ENCODE measurements at regions not wholly inside any gene's neighbourhood (a gene's known extent, or its start where the extent isn't known, plus 50 kb on each side); places are given as distances from the start of the nearest gene placed in this dataset.

GRCh38 chr6:93916716-93917115 lies 497.4 kb upstream of the EPHA7 start:
- Histone ChIP-seq H3K27me3 (ENCODE audit: insufficient read depth, low read length, poor library complexity) (no peaks in the 10 kb centered on the region), H3K27ac (ENCODE audit: low read depth, low read length) (no peak overlapping the region), H3K4ac (ENCODE audit: low read depth, low read length) (no peak overlapping the region), H3K36me3 (ENCODE audit: control insufficient read depth, insufficient read depth, low read length) (no peaks in the 10 kb centered on the region), H3K4me2 (ENCODE audit: low read length) (no peak overlapping the region), H3K9ac (ENCODE audit: low read length) (no peak overlapping the region), H3K79me1 (ENCODE audit: low read length) (no peaks in the 10 kb centered on the region), H3K23ac (ENCODE audit: low read length) (no peak overlapping the region), H2BK5ac (ENCODE audit: low read length) (no peak overlapping the region), H2AK5ac (ENCODE audit: low read length) (no peak overlapping the region), H2BK15ac (replicated peaks; ENCODE audit: low read depth) (no peak overlapping the region), H3K56ac (ENCODE audit: low read length) (no peak overlapping the region), H4K5ac (ENCODE audit: low read length) (no peak overlapping the region), H3K4me3 (ENCODE audit: low read length) (no peak overlapping the region), H2BK120ac (ENCODE audit: low read depth, low read length) (no peak overlapping the region), H4K8ac (ENCODE audit: low read depth, low read length) (no peak overlapping the region), H3K18ac (ENCODE audit: low read length) (no peak overlapping the region), H3K4me1 (ENCODE audit: control insufficient read depth, low read depth, low read length) (no peaks in the 10 kb centered on the region), H3K79me2 (ENCODE audit: control insufficient read depth, insufficient read depth, low read length) (no peaks in the 10 kb centered on the region)
- no peak for DNase-seq
- no CpG with 5 or more reads among the region's 1 CpG for WGBS (ENCODE audit: extremely low coverage, insufficient coverage, low lambda C conversion rate)

GRCh38 chr6:93915961-93916360 lies 496.6 kb upstream of the EPHA7 start:
- Histone ChIP-seq H3K18ac (ENCODE audit: low read length) (no peak overlapping the region), H2AK5ac (ENCODE audit: low read length) (no peak overlapping the region), H3K4ac (ENCODE audit: low read depth, low read length) (no peak overlapping the region), H4K5ac (ENCODE audit: low read length) (no peak overlapping the region), H3K27ac (ENCODE audit: low read depth, low read length) (no peak overlapping the region), H3K4me1 (ENCODE audit: control insufficient read depth, low read depth, low read length) (no peaks in the 10 kb centered on the region), H4K8ac (ENCODE audit: low read depth, low read length) (peak overlapping the region; percentile 28), H3K9ac (ENCODE audit: low read length) (no peak overlapping the region), H3K23ac (ENCODE audit: low read length) (no peak overlapping the region), H3K27me3 (ENCODE audit: insufficient read depth, low read length, poor library complexity) (no peaks in the 10 kb centered on the region), H3K36me3 (ENCODE audit: control insufficient read depth, insufficient read depth, low read length) (no peaks in the 10 kb centered on the region), H2BK15ac (replicated peaks; ENCODE audit: low read depth) (no peak overlapping the region), H3K4me2 (ENCODE audit: low read length) (no peak overlapping the region), H3K79me1 (ENCODE audit: low read length) (no peaks in the 10 kb centered on the region), H3K4me3 (ENCODE audit: low read length) (no peak overlapping the region), H3K56ac (ENCODE audit: low read length) (no peak overlapping the region), H2BK5ac (ENCODE audit: low read length) (no peak overlapping the region), H3K79me2 (ENCODE audit: control insufficient read depth, insufficient read depth, low read length) (no peaks in the 10 kb centered on the region), H2BK120ac (ENCODE audit: low read depth, low read length) (no peak overlapping the region)
- DNase-seq = no peak

- no peak overlapping the region for H3K23ac ChIP-seq (ENCODE audit: low read length)
- WGBS (ENCODE audit: extremely low coverage, insufficient coverage, low lambda C conversion rate) = no CpG with 5 or more reads among the region's 5 CpGs
Observed at GRCh38 chr6:93902517-93902916, 483.2 kb upstream of the EPHA7 start.

GRCh38 chr6:93900142-93900541 lies 480.8 kb upstream of the EPHA7 start:
- Histone ChIP-seq H4K8ac (ENCODE audit: low read depth, low read length) (no peak overlapping the region), H3K79me2 (ENCODE audit: control insufficient read depth, insufficient read depth, low read length) (no peaks in the 10 kb centered on the region), H2BK15ac (replicated peaks; ENCODE audit: low read depth) (no peak overlapping the region), H3K79me1 (ENCODE audit: low read length) (no peaks in the 10 kb centered on the region), H3K4me1 (ENCODE audit: control insufficient read depth, low read depth, low read length) (no peaks in the 10 kb centered on the region), H4K5ac (ENCODE audit: low read length) (no peak overlapping the region), H3K4me2 (ENCODE audit: low read length) (no peak overlapping the region), H3K56ac (ENCODE audit: low read length) (no peak overlapping the region), H3K4me3 (ENCODE audit: low read length) (no peak overlapping the region), H3K23ac (ENCODE audit: low read length) (no peak overlapping the region), H3K4ac (ENCODE audit: low read depth, low read length) (no peak overlapping the region), H3K27ac (ENCODE audit: low read depth, low read length) (no peak overlapping the region), H2BK5ac (ENCODE audit: low read length) (no peak overlapping the region), H3K18ac (ENCODE audit: low read length) (no peak overlapping the region), H3K27me3 (ENCODE audit: insufficient read depth, low read length, poor library complexity) (no peaks in the 10 kb centered on the region), H3K9ac (ENCODE audit: low read length) (no peak overlapping the region), H2AK5ac (ENCODE audit: low read length) (no peak overlapping the region), H3K36me3 (ENCODE audit: control insufficient read depth, insufficient read depth, low read length) (no peaks in the 10 kb centered on the region), H2BK120ac (ENCODE audit: low read depth, low read length) (no peak overlapping the region)
- DNase-seq = no peak

More at GRCh38 chr6:93902517-93902916, 483.2 kb upstream of the EPHA7 start:
- Histone ChIP-seq H3K4me3 (ENCODE audit: low read length) (no peak overlapping the region), H3K27ac (ENCODE audit: low read depth, low read length) (no peak overlapping the region), H3K79me1 (ENCODE audit: low read length) (no peaks in the 10 kb centered on the region), H3K56ac (ENCODE audit: low read length) (no peak overlapping the region), H3K18ac (ENCODE audit: low read length) (no peak overlapping the region), H4K5ac (ENCODE audit: low read length) (no peak overlapping the region), H3K36me3 (ENCODE audit: control insufficient read depth, insufficient read depth, low read length) (no peaks in the 10 kb centered on the region), H2BK15ac (replicated peaks; ENCODE audit: low read depth) (no peak overlapping the region), H3K4me1 (ENCODE audit: control insufficient read depth, low read depth, low read length) (no peaks in the 10 kb centered on the region), H3K4ac (ENCODE audit: low read depth, low read length) (no peak overlapping the region), H3K4me2 (ENCODE audit: low read length) (no peak overlapping the region), H4K8ac (ENCODE audit: low read depth, low read length) (no peak overlapping the region), H3K9ac (ENCODE audit: low read length) (no peak overlapping the region), H2AK5ac (ENCODE audit: low read length) (no peak overlapping the region), H3K79me2 (ENCODE audit: control insufficient read depth, insufficient read depth, low read length) (no peaks in the 10 kb centered on the region), H2BK120ac (ENCODE audit: low read depth, low read length) (no peak overlapping the region), H3K27me3 (ENCODE audit: insufficient read depth, low read length, poor library complexity) (no peaks in the 10 kb centered on the region), H2BK5ac (ENCODE audit: low read length) (no peak overlapping the region)
- no peak for DNase-seq

- no peak overlapping the region for H4K5ac ChIP-seq (ENCODE audit: low read length)
- H2BK5ac ChIP-seq (ENCODE audit: low read length) = no peak overlapping the region
- H3K4ac ChIP-seq (ENCODE audit: low read depth, low read length) = no peak overlapping the region
- no peaks in the 10 kb centered on the region for H3K4me1 ChIP-seq (ENCODE audit: control insufficient read depth, low read depth, low read length)
- no peaks in the 10 kb centered on the region for H3K27me3 ChIP-seq (ENCODE audit: insufficient read depth, low read length, poor library complexity)
- H2BK120ac ChIP-seq (ENCODE audit: low read depth, low read length) = no peak overlapping the region
- WGBS (ENCODE audit: extremely low coverage, insufficient coverage, low lambda C conversion rate) = no CpG with 5 or more reads among the region's 1 CpG
- H3K4me2 ChIP-seq (ENCODE audit: low read length) = no peak overlapping the region
- no peaks in the 10 kb centered on the region for H3K79me1 ChIP-seq (ENCODE audit: low read length)
- H4K8ac ChIP-seq (ENCODE audit: low read depth, low read length) = no peak overlapping the region
- no peak overlapping the region for H3K27ac ChIP-seq (ENCODE audit: low read depth, low read length)
- no peak overlapping the region for H3K23ac ChIP-seq (ENCODE audit: low read length)
- no peak overlapping the region for H2AK5ac ChIP-seq (ENCODE audit: low read length)
- no peaks in the 10 kb centered on the region for H3K36me3 ChIP-seq (ENCODE audit: control insufficient read depth, insufficient read depth, low read length)
- no peak overlapping the region for H3K9ac ChIP-seq (ENCODE audit: low read length)
- H3K4me3 ChIP-seq (ENCODE audit: low read length) = no peak overlapping the region
- no peaks in the 10 kb centered on the region for H3K79me2 ChIP-seq (ENCODE audit: control insufficient read depth, insufficient read depth, low read length)
- H3K18ac ChIP-seq (ENCODE audit: low read length) = no peak overlapping the region
- H2BK15ac ChIP-seq (replicated peaks; ENCODE audit: low read depth) = no peak overlapping the region
- no peak overlapping the region for H3K56ac ChIP-seq (ENCODE audit: low read length)
- no peak for DNase-seq
Observed at GRCh38 chr6:93896081-93896480, 476.7 kb upstream of the EPHA7 start.

- H4K8ac ChIP-seq (ENCODE audit: low read depth, low read length) = no peak overlapping the region
- WGBS (ENCODE audit: extremely low coverage, insufficient coverage, low lambda C conversion rate) = no CpG with 5 or more reads among the region's 1 CpG
- no peak overlapping the region for H2BK15ac ChIP-seq (replicated peaks; ENCODE audit: low read depth)
- no peaks in the 10 kb centered on the region for H3K27me3 ChIP-seq (ENCODE audit: insufficient read depth, low read length, poor library complexity)
- no peak overlapping the region for H2BK120ac ChIP-seq (ENCODE audit: low read depth, low read length)
- H4K5ac ChIP-seq (ENCODE audit: low read length) = no peak overlapping the region
- no peaks in the 10 kb centered on the region for H3K4me1 ChIP-seq (ENCODE audit: control insufficient read depth, low read depth, low read length)
- no peak overlapping the region for H3K56ac ChIP-seq (ENCODE audit: low read length)
- no peaks in the 10 kb centered on the region for H3K36me3 ChIP-seq (ENCODE audit: control insufficient read depth, insufficient read depth, low read length)
- DNase-seq = no peak
- H3K23ac ChIP-seq (ENCODE audit: low read length) = no peak overlapping the region
- H3K9ac ChIP-seq (ENCODE audit: low read length) = no peak overlapping the region
- H3K4me3 ChIP-seq (ENCODE audit: low read length) = no peak overlapping the region
- H3K79me1 ChIP-seq (ENCODE audit: low read length) = no peaks in the 10 kb centered on the region
- H3K27ac ChIP-seq (ENCODE audit: low read depth, low read length) = no peak overlapping the region
- H2BK5ac ChIP-seq (ENCODE audit: low read length) = no peak overlapping the region
- no peak overlapping the region for H3K4ac ChIP-seq (ENCODE audit: low read depth, low read length)
- no peak overlapping the region for H2AK5ac ChIP-seq (ENCODE audit: low read length)
- no peak overlapping the region for H3K4me2 ChIP-seq (ENCODE audit: low read length)
- H3K18ac ChIP-seq (ENCODE audit: low read length) = no peak overlapping the region
- H3K79me2 ChIP-seq (ENCODE audit: control insufficient read depth, insufficient read depth, low read length) = no peaks in the 10 kb centered on the region
Observed at GRCh38 chr6:93894521-93894920, 475.2 kb upstream of the EPHA7 start.
